ENCODE measurements at regions not wholly inside any gene's neighbourhood (a gene's known extent, or its start where the extent isn't known, plus 50 kb on each side); places are given as distances from the start of the nearest gene placed in this dataset.

DNA sequence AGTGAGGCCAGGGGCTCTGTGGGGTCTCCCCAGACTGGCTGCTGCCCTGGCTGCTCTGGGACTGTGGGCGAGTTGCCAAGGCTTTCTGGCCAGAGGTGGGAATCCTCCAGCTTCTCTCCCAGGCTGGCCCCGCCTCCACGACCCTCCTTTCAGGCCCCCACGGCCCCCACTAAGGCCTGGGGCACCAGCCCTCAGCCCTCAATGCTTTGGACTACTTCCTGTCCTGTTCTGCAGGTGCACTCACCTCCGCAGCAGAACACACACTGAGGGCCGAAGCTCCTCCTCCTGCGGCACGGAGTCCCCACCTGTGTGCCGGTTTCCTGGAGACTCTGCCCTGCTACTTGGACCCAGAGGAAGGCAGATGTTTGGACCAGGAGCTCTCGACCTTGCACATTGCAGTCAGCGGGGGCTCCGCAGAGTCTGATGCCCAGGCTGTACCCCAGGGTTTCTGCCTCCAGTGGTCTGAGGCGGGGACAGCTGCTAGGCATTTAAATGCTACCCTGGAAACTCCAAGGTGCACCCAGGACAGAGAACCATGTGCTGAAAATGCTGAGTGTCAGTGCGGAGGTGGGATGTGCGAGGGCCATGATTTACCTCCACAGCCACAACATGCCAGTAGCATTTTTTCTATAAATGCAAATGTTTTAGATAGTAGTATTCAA lies 223.8 kb downstream of the IRF8 start:
- Histone ChIP-seq H4K20me1 (ENCODE audit: insufficient read depth) (no peaks in the 10 kb centered on the region), H3F3A (ENCODE audit: insufficient read depth, low read depth) (no peaks in the 10 kb centered on the region), H3K9me3 (ENCODE audit: insufficient read depth, low read depth) (no peaks in the 10 kb centered on the region), H3K36me3 (ENCODE audit: low read depth) (no peaks in the 10 kb centered on the region), H2AFZ (no peak overlapping the region), H3K4me2 (no peak overlapping the region), H3K79me2 (ENCODE audit: low read depth) (no peaks in the 10 kb centered on the region), H3K27ac (no peak overlapping the region), H3K4me3 (no peak overlapping the region), H3K4me1 (replicated peaks; ENCODE audit: insufficient read depth) (no peaks in the 10 kb centered on the region), H3K27me3 (ENCODE audit: insufficient read depth, low read depth) (peaks cover 95% of the 10 kb centered on the region), H3K9me2 (ENCODE audit: insufficient read depth) (no peaks in the 10 kb centered on the region)
- DNase-seq, result no peak
- TF ChIP-seq CTCF (conservative IDR thresholded peaks at IDR 0.05) (no peak), EZH2 (IDR thresholded peaks at IDR 0.05; ENCODE audit: low read depth) (no peak)
- intact Hi-C loops (cut with micrococcal nuclease; ENCODE audit: unreplicated experiment), result no loop called here
- ChIA-PET CTCF (interaction anchor here (0.6 kb wide), 1 partner anchor 1157 kb away, joined by 3 read pairs; no protein-coding TSS in a partner anchor), POLR2A (ENCODE audit: unreplicated experiment) (no interaction called here)
- BruUV-seq (replicated peaks), result no TSS peak

- POLR2A ChIA-PET (ENCODE audit: unreplicated experiment), result no interaction called here
These were observed 225.4 kb downstream of the IRF8 start for GRCh38 chr16:86124321-86124720.

DNA sequence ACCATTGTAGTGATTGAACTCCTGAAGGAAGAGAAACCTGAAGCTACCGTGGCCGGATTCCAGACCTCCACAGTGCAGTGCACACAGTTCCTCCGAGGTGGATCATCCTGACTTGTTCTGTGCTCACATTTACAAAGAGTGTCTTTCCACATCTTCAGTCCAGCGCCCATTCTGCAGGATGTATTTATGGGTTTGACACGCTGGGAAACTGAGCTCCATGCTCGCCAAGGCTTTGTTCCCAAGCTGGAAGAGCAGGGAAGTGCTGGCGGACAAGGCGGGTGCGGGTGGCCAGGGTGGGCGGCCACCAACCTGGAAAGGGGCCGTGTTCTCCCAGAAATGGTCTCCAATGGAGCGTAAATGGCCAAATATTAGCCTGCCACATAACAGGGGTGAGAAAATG lies 227.9 kb downstream of the IRF8 start:
- CTCF ChIA-PET, result no interaction called here
- H3K27me3 ChIP-seq (ENCODE audit: insufficient read depth, low read depth), result peaks cover 96% of the 10 kb centered on the region

More at GRCh38 chr16:86124321-86124720, 225.4 kb downstream of the IRF8 start:
- intact Hi-C loops (cut with micrococcal nuclease; ENCODE audit: unreplicated experiment), result no loop called here
- H3K79me2 ChIP-seq (ENCODE audit: low read depth), result no peaks in the 10 kb centered on the region
- no peaks in the 10 kb centered on the region for H3K36me3 ChIP-seq (ENCODE audit: low read depth)
- H3K27me3 ChIP-seq (ENCODE audit: insufficient read depth, low read depth), result peaks cover 95% of the 10 kb centered on the region
- no peaks in the 10 kb centered on the region for H3F3A ChIP-seq (ENCODE audit: insufficient read depth, low read depth)
- DNase-seq, result no peak
- H3K9me3 ChIP-seq (ENCODE audit: insufficient read depth, low read depth), result no peaks in the 10 kb centered on the region
- BruUV-seq (replicated peaks), result no TSS peak
- H3K4me1 ChIP-seq (replicated peaks; ENCODE audit: insufficient read depth), result no peaks in the 10 kb centered on the region
- H4K20me1 ChIP-seq (ENCODE audit: insufficient read depth), result no peaks in the 10 kb centered on the region
- H3K27ac ChIP-seq, result no peak overlapping the region
- H3K9me2 ChIP-seq (ENCODE audit: insufficient read depth), result no peaks in the 10 kb centered on the region
- H2AFZ ChIP-seq, result no peak overlapping the region
- H3K4me2 ChIP-seq, result no peak overlapping the region
- CTCF ChIA-PET, result no interaction called here
- TF ChIP-seq CTCF (conservative IDR thresholded peaks at IDR 0.05) (no peak), EZH2 (IDR thresholded peaks at IDR 0.05; ENCODE audit: low read depth) (no peak)
- no peak overlapping the region for H3K4me3 ChIP-seq

More for the DNA sequence above, 227.9 kb downstream of the IRF8 start:
- POLR2A ChIA-PET (ENCODE audit: unreplicated experiment), result no interaction called here
- no peaks in the 10 kb centered on the region for H4K20me1 ChIP-seq (ENCODE audit: insufficient read depth)
- BruUV-seq (replicated peaks), result no TSS peak
- no peaks in the 10 kb centered on the region for H3K4me1 ChIP-seq (replicated peaks; ENCODE audit: insufficient read depth)
- no peaks in the 10 kb centered on the region for H3K9me3 ChIP-seq (ENCODE audit: insufficient read depth, low read depth)
- no peak overlapping the region for H3K4me2 ChIP-seq
- no peaks in the 10 kb centered on the region for H3F3A ChIP-seq (ENCODE audit: insufficient read depth, low read depth)
- TF ChIP-seq CTCF (conservative IDR thresholded peaks at IDR 0.05) (no peak), EZH2 (IDR thresholded peaks at IDR 0.05; ENCODE audit: low read depth) (no peak)
- H3K27ac ChIP-seq, result no peak overlapping the region
- no peaks in the 10 kb centered on the region for H3K9me2 ChIP-seq (ENCODE audit: insufficient read depth)
- no peaks in the 10 kb centered on the region for H3K36me3 ChIP-seq (ENCODE audit: low read depth)
- DNase-seq, result no peak
- H2AFZ ChIP-seq, result no peak overlapping the region
- no peaks in the 10 kb centered on the region for H3K79me2 ChIP-seq (ENCODE audit: low read depth)
- H3K4me3 ChIP-seq, result no peak overlapping the region
- intact Hi-C loops (cut with micrococcal nuclease; ENCODE audit: unreplicated experiment), result no loop called here

All from PC-9 (cell line).